HG03565 (cell line): ENCODE measurements at regions not wholly inside any gene's neighbourhood (a gene's known extent, or its start where the extent isn't known, plus 50 kb on each side); places are given as distances from the start of the nearest gene placed in this dataset.

Experiments used
- ATAC-seq: cut with Tn5 transposase; IDR thresholded peaks from one replicate; pipeline ENCODE4 v1.9.1; 2021; ENCODE audit warnings: mild to moderate bottlenecking, moderate library complexity; ENCODE audit not compliant: unreplicated experiment

DNA sequence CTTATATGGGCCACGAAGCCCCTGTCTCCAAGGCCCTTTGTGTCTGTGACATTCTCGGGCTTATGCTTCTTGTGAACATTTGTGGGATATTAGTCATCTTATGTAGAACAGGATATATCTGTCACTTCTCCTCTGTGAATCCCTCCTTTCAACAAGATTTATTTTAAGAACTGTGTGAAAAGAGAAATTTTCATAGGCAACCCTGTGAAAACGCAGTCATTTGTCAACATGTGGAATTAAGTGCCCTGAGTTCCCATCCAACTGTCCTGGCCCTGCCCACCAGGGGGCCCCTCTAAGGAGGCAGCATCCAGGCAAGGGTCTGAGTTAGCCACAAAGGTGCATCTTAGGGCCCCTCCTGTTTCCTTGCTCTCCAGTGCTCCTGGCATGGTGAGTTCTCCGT lies 76.8 kb upstream of the CHRNA7 start:
- no peak for ATAC-seq

- ATAC-seq, result no peak
These were observed 75.7 kb upstream of the CHRNA7 start for GRCh38 chr15:31954374-31955172.

- ATAC-seq, result no peak
These were observed 74.6 kb upstream of the CHRNA7 start for GRCh38 chr15:31955734-31956133.

DNA sequence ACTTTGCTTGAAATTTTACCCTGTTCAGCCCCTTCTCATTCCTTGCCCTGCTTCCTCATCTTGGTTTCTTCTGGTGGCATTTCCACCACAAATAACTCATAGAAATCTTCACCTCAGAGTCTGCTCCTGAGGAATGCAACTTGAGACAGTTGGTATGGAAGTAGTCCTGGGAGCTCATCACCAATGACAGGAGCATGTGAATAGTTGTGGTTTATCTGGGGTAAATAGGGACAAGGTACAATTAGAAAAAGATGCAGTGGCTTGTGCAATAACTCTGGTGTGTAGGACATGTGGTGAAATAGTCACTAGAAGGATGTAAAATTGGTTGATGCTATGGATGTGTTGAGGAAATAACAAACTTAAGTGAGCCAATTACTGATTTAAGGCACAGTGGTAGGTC lies 72.7 kb upstream of the CHRNA7 start:
- ATAC-seq, result no peak

DNA sequence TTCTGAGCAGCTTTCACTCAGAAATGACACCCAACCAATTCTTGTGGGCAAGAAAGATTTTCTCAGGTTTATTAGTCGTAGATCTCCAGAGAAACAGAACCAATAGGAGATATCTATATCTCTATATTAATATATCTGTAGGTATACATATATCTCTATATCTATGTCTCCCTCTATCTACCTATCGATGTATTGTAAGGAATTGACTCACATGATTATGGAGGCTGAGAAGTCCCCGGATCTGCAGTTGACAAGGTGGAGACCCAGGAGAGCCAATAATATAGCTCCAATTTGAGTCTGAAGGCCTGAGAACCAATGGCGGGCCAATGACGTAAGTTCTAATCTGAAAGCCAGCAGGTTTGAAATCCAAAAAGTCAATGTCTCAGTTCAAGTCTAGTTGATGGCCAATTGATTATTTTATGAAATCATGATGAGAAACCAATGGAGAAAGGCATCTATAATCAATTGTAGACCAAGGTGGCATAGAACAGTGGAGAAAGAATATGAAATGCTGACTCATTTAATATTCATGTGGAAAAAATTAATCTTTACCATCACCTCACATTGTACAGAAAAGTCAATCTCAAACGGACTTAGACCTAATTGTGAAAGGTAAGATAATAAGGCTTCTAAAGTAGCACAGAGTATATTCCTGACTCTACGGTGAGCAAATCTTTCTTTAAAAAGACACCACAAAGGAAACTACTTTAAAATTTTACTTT lies 65.6 kb upstream of the CHRNA7 start:
- no peak for ATAC-seq

GRCh38 chr15:31970007-31970406 lies 60.3 kb upstream of the CHRNA7 start:
- ATAC-seq, result no peak

DNA sequence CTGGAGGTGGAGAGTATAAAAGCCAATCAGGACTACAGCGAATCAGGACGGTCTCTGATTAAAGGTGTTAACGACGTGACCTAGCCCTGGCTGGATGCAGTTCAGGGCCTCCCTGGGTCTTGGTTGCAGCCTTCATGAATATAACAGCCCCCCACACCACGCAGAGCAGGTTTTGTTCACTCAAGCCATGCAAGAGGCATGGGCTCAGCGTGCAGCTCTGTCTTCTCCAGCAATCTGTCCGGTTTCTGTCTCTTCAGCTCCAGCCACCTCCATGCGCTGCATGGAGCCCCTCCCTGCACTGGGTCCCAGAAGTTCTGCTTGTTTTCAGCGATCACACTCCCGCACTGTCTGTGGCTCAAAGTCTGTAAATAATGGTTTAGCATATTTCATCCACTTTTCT lies 57.1 kb upstream of the CHRNA7 start:
- no peak for ATAC-seq

DNA sequence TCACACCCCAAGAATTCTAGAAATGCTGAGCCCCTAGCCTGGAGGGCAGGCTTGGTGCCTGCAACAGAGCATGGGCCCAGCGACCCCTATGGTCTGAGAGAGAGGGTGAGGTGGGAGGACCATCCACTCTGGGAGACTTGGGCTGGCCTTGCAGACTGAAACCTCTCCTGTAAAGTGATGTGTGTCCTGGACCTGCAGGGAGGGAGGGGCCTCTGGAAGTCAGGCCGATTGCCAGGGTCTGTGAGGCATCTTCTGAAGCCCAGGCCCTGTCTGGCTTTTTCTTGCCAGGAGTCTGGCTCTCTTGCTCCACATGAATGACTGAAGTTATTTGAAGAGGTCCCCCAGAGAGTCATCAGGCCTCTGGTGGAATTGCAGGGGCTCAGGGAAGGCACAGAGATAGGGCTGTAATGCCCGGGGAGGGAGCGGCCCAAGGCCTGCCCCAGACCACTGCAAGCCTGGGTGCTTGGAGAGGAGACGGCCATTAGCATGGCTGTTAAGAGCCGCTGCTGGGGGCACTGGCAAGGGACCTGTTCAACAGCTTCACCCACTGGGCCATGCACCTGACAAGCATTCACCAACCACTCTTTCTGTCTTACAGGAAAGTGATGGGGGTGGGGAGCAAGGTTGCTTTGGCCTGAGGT lies 56.0 kb upstream of the CHRNA7 start:
- ATAC-seq, result no peak

GRCh38 chr15:31974855-31975829 lies 55.2 kb upstream of the CHRNA7 start:
- no peak for ATAC-seq

GRCh38 chr15:31975830-31976229 lies 54.5 kb upstream of the CHRNA7 start:
- no peak for ATAC-seq

- ATAC-seq, result no peak
These were observed 53.2 kb upstream of the CHRNA7 start for GRCh38 chr15:31977138-31977537.

- ATAC-seq, result no peak
These were observed 52.3 kb upstream of the CHRNA7 start for GRCh38 chr15:31977812-31978661.
